SW480 (cell line): ENCODE measurements at regions not wholly inside any gene's neighbourhood (a gene's known extent, or its start where the extent isn't known, plus 50 kb on each side); places are given as distances from the start of the nearest gene placed in this dataset.
"Not testable (repeated sequence)": the region's sequence is repeated elsewhere in the genome, so short reads cannot be mapped to it uniquely, and the experiment has no call there.

Source experiments
- DNase-seq: peaks from one replicate; pipeline ENCODE4 v3.0.0-alpha.2; 2016; ENCODE audit warnings: low spot score

DNA sequence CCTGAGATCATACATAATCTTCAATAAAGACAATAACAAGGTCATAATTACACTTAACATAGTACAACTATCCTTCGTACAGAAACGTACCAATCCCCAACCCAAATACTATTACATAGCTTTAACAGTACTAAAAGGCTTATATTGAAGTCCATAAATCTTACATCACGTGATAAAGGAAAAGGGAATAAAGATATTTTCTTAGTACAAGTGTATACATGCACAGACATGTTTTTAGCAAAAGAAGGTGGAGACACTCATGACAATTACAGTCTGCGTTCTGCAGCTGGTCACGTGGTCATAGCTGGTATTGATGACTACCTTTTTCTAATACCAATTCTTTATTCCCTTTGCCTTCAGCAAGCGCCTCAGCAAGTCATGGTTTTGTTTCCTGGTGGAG lies 464.5 kb upstream of the SLITRK5 start:
- no peak for DNase-seq

DNA sequence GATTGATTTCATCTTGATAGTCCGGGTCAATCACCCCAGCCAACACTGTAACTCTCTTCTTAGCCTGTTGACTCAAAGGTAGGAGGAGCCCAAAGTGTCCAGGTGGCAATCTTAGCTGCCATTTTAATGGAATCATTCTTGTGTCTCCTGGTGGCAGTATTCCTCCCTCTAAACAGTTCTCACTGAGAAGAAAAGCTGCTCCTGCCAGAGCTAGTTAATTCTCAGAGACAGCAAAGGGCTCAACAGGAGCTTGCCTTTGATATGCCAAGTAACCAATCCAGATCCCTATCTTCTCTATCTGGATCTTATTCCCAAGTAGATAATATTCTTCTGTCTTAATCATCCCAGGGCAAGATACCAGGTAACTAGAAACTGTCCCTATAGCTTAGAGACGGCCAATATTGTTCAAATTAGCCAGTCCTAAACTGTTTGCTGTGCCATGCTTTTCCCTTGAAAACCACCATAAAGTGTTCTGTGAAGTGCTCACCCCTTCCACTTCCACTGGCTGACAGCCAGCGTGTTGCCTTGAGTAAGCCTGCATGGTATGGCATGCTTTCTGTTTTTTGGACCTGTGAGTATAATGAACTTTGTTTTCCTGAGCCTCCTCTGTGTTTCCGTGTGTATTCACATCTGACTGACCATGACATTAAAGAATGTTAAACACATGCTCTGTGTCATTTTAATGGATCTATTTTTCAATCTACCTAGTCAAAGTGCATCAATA lies 463.7 kb upstream of the SLITRK5 start:
- no peak for DNase-seq

DNA sequence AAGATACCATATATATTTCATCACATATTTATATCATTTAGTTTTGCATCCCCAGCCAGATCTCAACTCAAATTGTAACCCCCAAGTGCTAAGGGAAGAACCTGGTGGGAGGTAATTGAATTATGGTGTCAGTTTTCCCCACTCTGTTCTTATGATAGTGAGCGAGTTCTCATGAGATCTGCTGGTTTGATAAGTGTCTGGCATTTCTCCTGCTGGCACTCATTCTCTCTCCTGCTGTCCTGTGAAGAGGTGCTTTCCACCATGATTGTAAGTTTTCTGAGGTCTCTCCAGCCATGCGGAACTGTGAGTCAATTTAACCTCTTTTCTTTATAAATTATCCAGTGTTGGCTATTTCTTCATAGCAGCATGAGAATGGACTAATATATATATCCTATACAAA lies 462.5 kb upstream of the SLITRK5 start:
- DNase-seq, result no peak

DNA sequence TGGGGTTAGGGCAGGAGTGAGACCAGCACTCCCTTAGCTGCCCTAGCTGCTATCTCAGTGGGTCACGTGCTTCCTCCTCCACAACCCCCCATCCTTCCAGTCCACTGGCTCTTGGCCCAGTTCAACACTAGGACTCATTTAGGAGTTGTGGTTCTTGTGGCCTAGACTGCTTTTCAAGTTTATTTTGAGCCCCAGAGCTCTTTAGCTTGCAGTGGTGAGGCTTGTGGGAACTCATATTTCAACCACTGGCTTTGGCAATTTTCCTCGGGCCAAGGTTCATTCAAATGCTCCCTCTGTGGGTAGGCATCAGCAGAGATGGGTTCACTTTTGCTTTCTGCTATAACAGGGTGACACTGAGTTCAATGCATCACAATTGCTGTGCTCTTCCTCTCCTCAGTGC lies 436.2 kb upstream of the SLITRK5 start:
- peak; percentile 38 for DNase-seq

DNA sequence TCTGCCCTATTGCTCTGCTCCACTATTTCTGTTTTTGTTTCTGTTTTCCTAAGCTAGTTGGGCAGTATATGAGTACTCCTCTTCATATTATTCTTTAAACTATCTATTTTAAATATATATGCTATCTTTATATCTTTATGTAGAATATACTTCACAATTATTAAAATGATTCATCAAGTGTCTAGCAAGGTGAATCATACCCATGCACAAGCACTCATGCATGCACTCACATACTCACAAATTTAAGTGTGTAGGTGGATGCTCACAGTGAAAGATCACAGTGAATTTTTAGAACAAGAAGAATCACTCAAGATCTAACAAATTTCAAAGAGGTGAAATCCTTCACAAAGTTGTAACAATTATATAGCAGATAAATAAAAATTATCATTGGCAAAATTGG lies 435.6 kb upstream of the SLITRK5 start:
- no peak for DNase-seq

DNA sequence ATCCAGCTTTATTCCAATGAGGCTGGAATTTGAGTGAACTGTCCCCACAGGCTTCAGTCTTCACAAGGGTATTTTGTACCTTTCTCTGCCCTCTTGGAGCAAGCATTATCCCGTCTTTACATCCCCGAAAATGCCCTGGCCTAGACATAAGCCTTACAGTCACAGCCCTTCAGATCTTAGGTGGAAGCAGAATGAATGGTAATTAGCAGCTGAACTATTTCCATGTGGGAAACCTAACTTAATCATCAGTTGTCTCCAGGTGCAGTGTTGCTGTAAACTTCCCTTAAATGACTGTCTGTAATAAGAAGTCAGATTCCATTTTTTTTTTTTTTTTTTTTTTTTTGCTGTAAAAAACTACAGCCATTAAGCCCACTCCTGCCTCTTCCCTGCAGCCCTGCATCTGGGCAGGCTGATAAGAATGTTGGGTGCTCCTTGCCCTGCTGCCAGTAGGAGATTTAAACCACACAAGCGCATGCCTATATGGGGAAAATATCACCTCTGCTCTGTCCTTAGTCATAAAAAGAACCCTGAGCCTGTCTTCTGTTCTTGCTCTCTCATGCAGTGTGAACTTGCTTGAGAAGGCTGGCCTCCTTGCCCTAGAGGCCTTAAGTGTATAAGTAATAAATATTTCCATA lies 426.8 kb upstream of the SLITRK5 start:
- DNase-seq, result no peak

DNA sequence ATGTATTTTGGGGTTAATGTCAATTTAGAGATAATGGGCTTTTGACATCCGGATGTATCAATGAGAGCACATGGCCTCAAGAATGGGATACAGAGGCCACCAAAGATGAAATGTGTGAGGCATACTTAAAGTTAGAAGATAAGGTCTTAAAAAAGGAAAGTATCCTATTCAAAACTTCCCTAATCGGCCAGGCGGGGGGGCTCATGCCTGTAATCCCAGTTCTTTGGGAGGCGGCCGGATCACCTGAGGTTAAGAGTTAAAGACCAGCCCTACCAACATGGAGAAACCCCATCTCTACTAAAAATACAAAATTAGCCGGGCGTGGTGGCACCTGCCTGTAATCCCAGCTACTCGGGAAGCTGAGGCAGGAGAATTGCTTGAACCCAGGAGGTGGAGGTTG lies 421.3 kb upstream of the SLITRK5 start:
- not testable (repeated sequence) for DNase-seq

DNA sequence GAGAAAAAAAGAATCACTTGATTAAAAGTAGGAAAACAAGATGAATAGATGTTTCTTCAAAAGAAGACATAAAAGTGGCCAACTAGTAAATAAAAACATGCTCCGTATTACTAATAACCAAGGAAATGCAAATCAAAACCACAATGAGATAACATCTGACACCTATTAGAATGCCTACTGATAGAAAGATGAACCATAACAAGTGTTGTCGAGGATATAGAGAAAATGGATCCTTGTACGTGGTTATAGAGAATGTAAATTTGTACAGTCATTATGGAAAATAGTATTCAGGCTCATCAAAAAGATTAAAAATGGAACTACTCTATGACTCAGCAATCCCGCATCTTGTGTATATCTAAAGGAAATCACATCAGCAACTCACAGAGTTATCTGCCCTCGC lies 415.8 kb upstream of the SLITRK5 start:
- no peak for DNase-seq

DNA sequence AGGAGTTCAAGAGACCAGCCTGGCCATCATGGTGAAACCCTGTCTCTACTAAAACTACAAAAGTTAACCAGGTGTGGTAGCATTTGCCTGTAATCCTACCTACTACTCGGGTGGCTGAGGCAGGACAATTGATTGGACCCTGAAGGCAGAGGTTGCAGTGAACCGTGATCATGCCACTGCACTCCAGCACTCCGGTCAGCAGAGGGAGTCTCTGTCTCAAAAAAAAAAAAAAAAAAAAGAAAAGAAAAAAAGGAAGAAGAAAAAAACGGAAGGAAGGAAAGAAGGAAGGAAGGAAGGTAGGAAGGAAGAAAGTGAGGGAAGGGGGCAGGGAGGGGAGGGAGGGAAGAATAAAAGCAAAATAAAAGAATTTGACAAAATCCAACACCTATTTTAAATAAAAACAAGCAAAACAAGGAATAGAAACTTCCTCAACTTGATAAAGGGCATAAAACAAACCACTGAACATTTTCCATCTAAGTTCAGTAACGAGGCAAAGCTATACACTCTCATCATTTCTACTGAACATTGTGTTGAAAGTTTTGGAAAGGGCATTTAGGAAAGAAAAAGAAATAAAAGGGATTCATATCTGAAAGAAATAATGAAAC lies 411.6 kb upstream of the SLITRK5 start:
- DNase-seq, result no peak

DNA sequence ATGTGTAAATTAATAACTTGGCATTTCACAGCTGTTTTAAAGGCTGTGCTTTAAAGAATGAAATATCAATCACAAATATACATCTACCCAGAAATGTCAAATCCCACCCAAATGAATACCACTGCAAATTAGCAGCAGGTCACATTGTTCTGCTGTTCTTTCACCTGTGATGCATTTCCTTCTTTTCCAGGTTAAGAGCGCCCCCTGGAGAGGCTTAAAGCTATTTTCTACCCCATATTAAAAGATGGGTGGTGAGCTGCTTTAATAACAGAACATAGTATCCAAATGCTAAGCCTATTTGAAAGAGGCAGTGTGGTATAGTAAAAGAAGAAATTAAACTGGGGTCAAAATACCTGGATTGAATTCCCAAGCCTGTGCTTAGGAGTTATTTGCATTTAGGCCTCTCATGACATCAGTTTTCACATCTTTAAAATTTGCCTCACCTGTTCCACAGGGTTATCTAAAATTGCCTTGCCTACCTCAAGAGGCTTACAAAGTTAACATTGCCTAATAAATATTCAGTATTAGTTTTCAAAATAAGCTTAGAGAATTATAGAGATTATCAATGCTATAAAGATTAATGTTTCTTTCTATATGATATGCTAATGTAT lies 396.9 kb upstream of the SLITRK5 start:
- peak; percentile 49 for DNase-seq

DNA sequence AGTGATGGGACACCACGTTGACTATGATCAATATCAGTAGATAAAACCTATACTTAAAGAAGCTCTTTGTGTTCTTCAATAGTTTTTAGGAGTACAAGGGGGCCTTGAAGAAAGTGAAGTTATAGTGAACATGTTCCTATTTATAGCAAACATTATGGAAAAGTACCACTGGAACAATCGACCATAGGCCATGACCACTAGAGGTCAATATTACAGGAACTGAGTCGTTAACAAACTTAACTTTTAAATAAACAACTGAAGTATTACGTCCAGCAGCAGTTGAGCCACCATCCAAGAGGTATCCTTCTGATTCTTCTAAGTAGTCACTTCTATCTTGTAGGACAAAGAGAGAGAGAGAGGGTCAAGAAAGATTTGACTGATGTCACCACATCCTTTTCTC lies 391.0 kb upstream of the SLITRK5 start:
- no peak for DNase-seq

DNA sequence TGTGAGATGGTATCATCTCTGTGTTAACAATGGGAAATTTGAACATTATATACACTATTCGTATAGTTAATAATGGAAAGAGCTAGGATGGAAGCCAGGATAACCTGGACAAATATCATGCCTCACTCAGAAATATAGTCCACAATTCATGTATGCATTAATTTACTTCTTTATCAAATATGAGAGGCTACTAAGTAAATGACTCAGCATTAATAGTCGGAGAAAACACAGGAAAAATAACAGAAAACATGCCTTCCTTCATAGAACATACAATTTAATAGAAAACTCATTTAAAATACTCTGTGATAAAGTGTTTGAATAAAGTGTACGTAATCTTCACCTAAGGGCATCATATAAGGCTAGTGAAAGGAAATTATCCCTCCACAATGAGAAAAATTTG lies 383.4 kb upstream of the SLITRK5 start:
- no peak for DNase-seq

DNA sequence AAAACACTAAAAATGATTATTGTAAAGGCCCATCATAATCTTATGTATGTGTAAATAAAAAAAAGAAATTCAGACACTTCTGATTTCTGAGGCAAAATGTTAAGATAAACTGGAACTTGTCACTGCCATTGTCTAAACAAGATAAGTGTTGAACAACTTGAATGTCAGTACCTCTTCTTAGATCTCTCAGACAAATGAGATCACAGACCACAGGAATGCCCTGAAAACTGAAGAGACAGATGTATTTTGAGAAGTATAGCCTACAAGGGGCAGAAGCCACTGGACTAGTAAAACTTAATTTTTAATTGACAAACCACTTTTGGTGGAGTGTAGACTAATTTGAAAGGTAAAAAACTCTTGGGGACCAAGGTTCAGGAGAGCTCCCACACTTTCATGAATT lies 375.5 kb upstream of the SLITRK5 start:
- DNase-seq, result no peak

DNA sequence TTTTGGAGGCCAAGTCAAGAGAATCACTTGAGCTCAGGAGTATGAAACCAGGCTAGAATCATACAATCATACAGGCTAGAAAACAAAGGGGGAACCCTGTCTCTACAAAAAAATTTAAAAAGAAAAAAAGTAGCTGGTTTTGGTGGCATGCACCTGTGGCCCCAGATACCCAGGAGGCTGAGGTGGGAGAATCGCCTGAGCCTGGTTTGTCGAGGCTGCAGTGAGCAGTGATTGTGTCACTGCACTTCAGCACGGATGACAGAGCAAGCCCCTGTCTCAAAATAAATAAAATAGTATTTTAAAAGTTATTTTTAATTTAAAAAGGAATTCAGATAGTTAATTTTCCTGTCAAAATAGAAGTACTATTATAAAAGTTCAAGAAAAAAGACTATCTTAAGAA lies 369.1 kb upstream of the SLITRK5 start:
- DNase-seq, result no peak

DNA sequence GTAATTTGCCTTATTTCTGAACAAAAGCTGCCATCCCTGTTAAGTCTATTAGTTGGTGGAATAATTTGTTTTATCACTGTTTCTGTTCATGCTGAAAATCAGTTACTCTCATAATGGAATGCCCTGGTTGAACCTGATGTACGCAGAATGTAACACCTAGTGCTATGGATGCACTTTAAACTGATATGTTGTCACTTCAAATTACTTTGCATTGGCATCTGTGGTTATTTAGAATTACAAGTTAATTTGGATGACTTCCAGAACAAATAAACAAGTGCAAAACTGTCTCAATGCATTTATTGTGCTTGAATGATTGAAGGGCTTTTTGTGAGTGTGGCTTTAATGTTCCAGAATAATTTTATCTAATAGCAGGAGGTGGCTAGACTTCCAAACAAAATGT lies 368.2 kb upstream of the SLITRK5 start:
- DNase-seq, result peak; percentile 1

DNA sequence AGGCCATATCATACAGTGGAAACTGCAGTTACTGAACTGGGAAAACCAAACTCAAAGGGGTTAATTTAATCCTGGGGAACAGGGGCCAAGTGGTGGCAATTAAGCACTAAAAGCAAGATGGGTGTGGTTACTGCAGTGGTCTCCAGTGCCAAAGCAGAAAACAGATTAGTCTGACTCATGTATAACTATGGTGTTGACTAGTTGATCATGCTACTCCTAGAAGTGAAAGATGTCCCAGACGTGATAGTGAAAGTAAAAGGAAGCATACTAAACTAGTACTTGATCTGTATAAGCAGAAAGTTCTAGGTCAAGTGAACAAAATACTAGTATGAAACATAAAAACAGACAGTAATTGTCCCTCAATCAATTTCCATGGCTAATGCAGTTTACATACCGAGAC lies 360.0 kb upstream of the SLITRK5 start:
- no peak for DNase-seq

DNA sequence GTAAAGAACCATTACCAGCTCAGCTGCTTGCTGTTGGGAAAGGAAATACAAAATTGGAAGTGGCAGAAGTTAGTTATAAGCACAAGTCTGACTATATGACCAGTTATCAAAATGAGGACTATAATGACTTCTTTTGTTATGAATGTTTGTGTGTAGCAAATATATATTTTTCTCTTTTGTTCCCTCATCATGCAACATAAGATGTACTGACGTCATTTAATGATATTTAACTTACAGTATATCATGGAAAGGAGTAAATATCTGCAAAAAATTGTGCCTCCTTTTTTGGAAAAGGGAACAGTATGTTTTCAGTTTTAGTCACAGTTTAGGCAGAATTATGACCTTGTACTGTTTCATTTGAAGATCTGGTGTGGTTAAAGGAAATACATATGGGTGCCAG lies 356.3 kb upstream of the SLITRK5 start:
- DNase-seq, result no peak

DNA sequence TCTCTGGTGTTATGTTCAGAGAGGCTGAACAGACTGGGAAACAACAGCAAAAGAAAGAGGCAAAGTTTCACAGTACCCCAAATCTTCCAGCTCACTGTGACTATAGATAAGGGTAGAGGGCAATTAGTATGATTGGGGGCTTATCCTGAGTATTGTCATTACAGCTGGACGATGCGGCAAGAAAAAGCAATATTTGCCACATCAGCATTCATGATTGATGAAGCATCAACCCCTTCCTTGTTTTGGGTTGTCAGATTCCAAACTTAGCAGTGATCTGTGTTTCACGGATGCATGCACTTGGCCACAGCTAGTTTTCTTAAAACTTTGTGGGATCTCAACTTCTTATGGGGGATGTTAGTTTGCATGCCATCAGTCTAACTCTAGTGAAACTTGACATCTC lies 348.8 kb upstream of the SLITRK5 start:
- no peak for DNase-seq

DNA sequence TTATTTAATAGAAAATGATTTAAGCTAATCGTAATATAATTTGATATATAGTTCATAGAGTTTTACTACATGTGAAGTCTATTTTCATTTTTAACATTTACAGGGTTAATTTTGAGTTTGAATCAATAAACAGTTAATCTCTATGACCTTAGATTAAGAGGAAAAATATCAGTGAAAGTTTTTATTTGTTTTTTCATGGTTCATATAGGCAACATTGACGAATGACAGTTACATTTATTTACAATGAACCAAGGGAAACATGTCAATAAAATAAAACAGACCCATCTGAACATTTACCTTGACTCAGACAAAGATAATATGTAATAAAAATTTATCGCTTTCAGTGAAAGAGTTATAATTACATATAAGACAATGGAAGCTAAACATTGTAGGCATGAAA lies 346.6 kb upstream of the SLITRK5 start:
- no peak for DNase-seq

DNA sequence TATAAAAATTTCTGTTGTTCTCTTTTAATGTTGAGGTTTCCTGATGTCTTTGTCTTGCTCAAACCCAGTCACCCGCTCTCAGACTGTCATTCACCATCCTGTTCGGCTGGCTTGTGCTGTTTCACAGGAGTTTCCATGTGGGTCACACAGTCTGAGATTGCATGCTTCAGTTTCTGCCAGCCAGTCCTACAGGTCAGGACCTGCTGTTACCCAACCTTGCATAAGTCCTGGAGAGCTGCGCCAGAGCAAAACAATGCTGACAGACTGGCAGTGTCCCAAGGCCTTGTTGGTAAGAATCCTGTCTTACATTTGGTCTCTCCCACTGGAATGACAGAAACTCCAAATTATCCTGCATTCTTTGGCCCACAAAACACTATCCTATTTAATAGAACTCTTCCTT lies 340.0 kb upstream of the SLITRK5 start:
- DNase-seq, result no peak

DNA sequence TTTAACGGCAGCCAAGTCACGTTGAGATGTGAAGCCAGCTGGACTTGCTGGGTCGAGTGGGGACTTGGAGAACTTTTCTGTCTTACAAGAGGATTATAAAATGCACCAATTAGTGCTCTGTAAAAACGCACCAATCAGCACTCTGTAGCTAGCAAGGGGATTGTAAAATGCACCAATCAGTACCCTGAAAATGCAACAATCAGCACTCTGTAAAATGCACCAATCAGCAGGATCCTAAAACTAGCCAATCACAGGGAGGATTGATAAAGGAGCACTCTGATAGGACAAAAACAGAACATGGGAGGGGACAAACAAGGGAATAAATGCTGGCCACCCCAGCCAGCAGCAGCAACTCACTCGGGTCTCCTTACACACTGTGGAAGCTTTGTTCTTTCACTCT lies 337.6 kb upstream of the SLITRK5 start:
- DNase-seq, result no peak

DNA sequence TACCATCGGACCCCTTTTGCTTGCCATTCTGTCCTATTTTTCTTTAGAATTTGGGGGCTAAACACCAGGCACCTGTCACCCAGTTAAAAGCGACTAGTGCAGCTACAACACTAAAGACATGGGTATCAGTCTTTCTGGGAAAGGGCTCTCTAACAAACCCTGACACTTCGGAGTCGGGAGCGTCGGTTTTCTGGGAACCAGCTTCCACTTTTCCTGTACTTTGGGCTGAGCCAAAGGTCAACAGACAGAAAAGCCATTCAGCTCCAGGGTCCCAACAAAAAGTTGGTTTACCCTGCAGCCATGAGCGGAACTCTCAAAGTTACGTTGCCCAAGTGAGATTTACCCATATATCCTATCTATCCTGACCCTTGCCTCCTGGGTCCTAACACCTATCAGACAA lies 337.0 kb upstream of the SLITRK5 start:
- DNase-seq, result no peak

DNA sequence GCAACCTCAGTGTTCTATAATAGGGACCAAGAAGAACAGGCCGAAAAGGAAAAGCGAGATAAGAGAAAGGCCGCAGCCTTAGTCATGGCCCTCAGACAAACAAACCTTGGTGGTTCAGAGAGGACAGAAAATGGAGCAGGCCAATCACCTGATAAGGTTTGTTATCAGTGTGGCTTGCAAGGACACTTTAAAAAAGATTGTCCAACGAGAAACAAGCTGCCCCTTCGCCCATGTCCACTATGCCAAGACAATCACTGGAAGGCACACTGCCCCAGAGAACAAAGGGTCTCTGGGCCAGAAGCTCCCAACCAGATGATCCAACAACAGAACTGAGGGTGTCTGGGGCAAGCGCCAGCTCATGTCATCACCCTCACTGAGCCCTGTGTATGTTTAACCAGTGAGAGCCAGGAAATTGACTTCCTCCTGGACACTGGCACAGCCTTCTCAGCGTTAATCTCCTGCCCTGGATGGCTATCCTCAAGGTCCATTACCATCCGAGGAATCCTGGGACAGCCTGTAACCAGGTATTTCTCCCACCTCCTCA lies 334.8 kb upstream of the SLITRK5 start:
- DNase-seq, result not testable (repeated sequence)
